Stomach (tissue), 8 donors: ENCODE measurements at regions not wholly inside any gene's neighbourhood (a gene's known extent, or its start where the extent isn't known, plus 50 kb on each side); places are given as distances from the start of the nearest gene placed in this dataset.

Experiments used
- DNase-seq, 2 donors: peaks; one replicate each; pipeline versions ENCODE4 v3.0.0 to v3.0.0-alpha.2; 2013 to 2019
- H3K27ac ChIP-seq, 5 donors: fragments of 200-600 bp in 4 of 5; sonication (generic) in 4 of 5; one replicate each; pipeline ENCODE4 v1.5.1; 2013 to 2019; ENCODE audit warnings: mild to moderate bottlenecking in 1 of 5, moderate library complexity in 1 of 5
- H3K27me3 ChIP-seq, 3 donors: fragments of 200-600 bp; sonication (generic); one replicate each; pipeline ENCODE4 v1.5.1; 2017 to 2019; ENCODE audit warnings: mixed run types in 1 of 3
- H3K36me3 ChIP-seq, 4 donors: fragments of 200-600 bp; sonication (generic); 1 replicate in 3 of 4; 2 replicates in 1 of 4; pipeline ENCODE4 v1.5.1; 2016 to 2019
- H3K4me1 ChIP-seq, 4 donors: fragments of 200-600 bp; sonication (generic); one replicate each; pipeline ENCODE4 v1.5.1; 2016 to 2019
- H3K4me3 ChIP-seq, 4 donors: fragments of 200-600 bp; sonication (generic) in 3 of 4; one replicate each; pipeline ENCODE4 v1.5.1; 2016 to 2019; ENCODE audit warnings: mild to moderate bottlenecking in 1 of 4
- H3K9me3 ChIP-seq, 4 donors: fragments of 200-600 bp; sonication (generic); one replicate each; pipeline ENCODE4 v1.5.1; 2016 to 2019
- CTCF ChIP-seq, 7 experiments: fragments of 450-650 bp in 4 of 7; fragments of 200-600 bp in 3 of 7; sonication (generic) in 3 of 7; IDR thresholded peaks; one replicate each; pipeline ENCODE4 v1.5.1; 2016 to 2019; ENCODE audit warnings: antibody characterized with exemption in 7 of 7, control low read depth in 2 of 7, mild to moderate bottlenecking in 1 of 7
- EP300 ChIP-seq: sonication (generic); formaldehyde crosslinking; IDR thresholded peaks from one replicate; pipeline ENCODE4 v1.6.1; 2017; ENCODE audit warnings: antibody characterized with exemption
- POLR2A ChIP-seq, 4 donors: fragments of 450-650 bp; IDR thresholded peaks; one replicate each; pipeline ENCODE4 v1.6.1; 2016; ENCODE audit warnings: antibody characterized with exemption in 4 of 4, control low read depth in 2 of 4, mild to moderate bottlenecking in 1 of 4, moderate library complexity in 1 of 4
- POLR2AphosphoS5 ChIP-seq, 3 donors: sonication (generic); formaldehyde crosslinking; IDR thresholded peaks; one replicate each; pipeline ENCODE4 v1.6.1; 2016; ENCODE audit warnings: antibody characterized with exemption in 3 of 3
- WGBS, 5 donors: extraction: QIAGEN DNeasy Blood & Tissue Kit in 3 of 5; methylation state at CpG; one replicate each; pipeline versions ENCODE4 v1.1.5 to v1.1.7; 2013 to 2018; 5-methylcytosine and 5-hydroxymethylcytosine counted together
- intact Hi-C: fragments of 100-400 bp; cut with DNase I; formaldehyde crosslinking; loops from one replicate; pipeline ENCODE4 v1.15.1; 2023; ENCODE audit warnings: low total_unique reads
- donor health status: healthy with polysubstance abuse.
- donor health status: Bipolar disorder and iron deficiency.
- donor health status: healthy.

- Histone ChIP-seq H3K36me3 (no peaks in the 10 kb centered on the region), H3K27ac (no peak overlapping the region), H3K4me1 (no peaks in the 10 kb centered on the region), H3K27me3 (no peaks in the 10 kb centered on the region), H3K9me3 (no peaks in the 10 kb centered on the region), H3K4me3 (no peak overlapping the region)
- no peak for DNase-seq
- intact Hi-C loops, result no loop called here
- TF ChIP-seq EP300 (no peak), POLR2AphosphoS5 (IDR thresholded peaks at IDR 0.05) (no peak), CTCF (IDR thresholded peaks at IDR 0.05) (no peak), POLR2A (IDR thresholded peaks at IDR 0.05) (no peak)
- 60 to 74% (median 69%) methylated on average over 5 of the region's 5 CpGs for WGBS, 5 donors
Measured at GRCh38 chr1:220457957-220458609, 69.9 kb upstream of the MARK1 start.

- no peaks in the 10 kb centered on the region for H3K9me3 ChIP-seq
- no peaks in the 10 kb centered on the region for H3K4me1 ChIP-seq
- no peak overlapping the region for H3K4me3 ChIP-seq
- no peak for DNase-seq
- no peaks in the 10 kb centered on the region for H3K36me3 ChIP-seq
- WGBS, 5 donors, result 76 to 82% (median 79%) methylated on average over 7 of the region's 7 CpGs
- no peak overlapping the region for H3K27ac ChIP-seq
- TF ChIP-seq POLR2A (IDR thresholded peaks at IDR 0.05) (no peak), POLR2AphosphoS5 (IDR thresholded peaks at IDR 0.05) (no peak), CTCF (IDR thresholded peaks at IDR 0.05) (no peak), EP300 (no peak)
- intact Hi-C loops, result no loop called here
- H3K27me3 ChIP-seq, result no peaks in the 10 kb centered on the region
Measured at GRCh38 chr1:220455559-220455958, 72.4 kb upstream of the MARK1 start.

- TF ChIP-seq CTCF (IDR thresholded peaks at IDR 0.05) (peak in 1 of 7 experiments; percentile 31), POLR2A (IDR thresholded peaks at IDR 0.05) (no peak), EP300 (no peak), POLR2AphosphoS5 (IDR thresholded peaks at IDR 0.05) (no peak)
- intact Hi-C loops, result no loop called here
- H3K9me3 ChIP-seq, result no peaks in the 10 kb centered on the region
- no peak for DNase-seq
- H3K4me3 ChIP-seq, result no peak overlapping the region
- no peaks in the 10 kb centered on the region for H3K36me3 ChIP-seq
- 81 to 86% (median 84%) methylated on average over 3 of the region's 3 CpGs for WGBS, 5 donors
- no peak overlapping the region for H3K27ac ChIP-seq
- no peaks in the 10 kb centered on the region for H3K27me3 ChIP-seq
- no peaks in the 10 kb centered on the region for H3K4me1 ChIP-seq
Measured at GRCh38 chr1:220454155-220454777, 73.7 kb upstream of the MARK1 start.

GRCh38 chr1:220453371-220453770 lies 74.6 kb upstream of the MARK1 start:
- no peaks in the 10 kb centered on the region for H3K9me3 ChIP-seq

More at GRCh38 chr1:220453371-220453770, 74.6 kb upstream of the MARK1 start:
- H3K27ac ChIP-seq, result no peak overlapping the region
- DNase-seq, result no peak
- H3K4me3 ChIP-seq, result no peak overlapping the region
- H3K4me1 ChIP-seq, result no peaks in the 10 kb centered on the region
- no peaks in the 10 kb centered on the region for H3K36me3 ChIP-seq
- WGBS, 5 donors, result 74 to 92% (median 81%) methylated on average over 2 of the region's 2 CpGs
- H3K27me3 ChIP-seq, result no peaks in the 10 kb centered on the region
- intact Hi-C loops, result no loop called here
- TF ChIP-seq EP300 (no peak), POLR2AphosphoS5 (IDR thresholded peaks at IDR 0.05) (no peak), CTCF (IDR thresholded peaks at IDR 0.05) (no peak), POLR2A (IDR thresholded peaks at IDR 0.05) (no peak)
